Muscle of back (tissue), 3 donors: ENCODE measurements at regions not wholly inside any gene's neighbourhood (a gene's known extent, or its start where the extent isn't known, plus 50 kb on each side); places are given as distances from the start of the nearest gene placed in this dataset.
"Not testable (repeated sequence)": the region's sequence is repeated elsewhere in the genome, so short reads cannot be mapped to it uniquely, and the experiment has no call there.

Source experiments
- DNase-seq, 3 donors: peaks; one replicate each; pipeline versions ENCODE4 v3.0.0 to v3.0.0-alpha.2; 2013

- DNase-seq = peak; percentile 54 to 79 (median 62)
Measured at GRCh38 chrX:78603908-78604307, 55.2 kb downstream of the RTL3 start.

GRCh38 chrX:78595901-78596502 lies 63.1 kb downstream of the RTL3 start:
- peak in 1 of 3 donors; percentile 33 for DNase-seq

- no peak for DNase-seq
Measured at GRCh38 chrX:78593701-78594100, 65.4 kb downstream of the RTL3 start.

- no peak for DNase-seq
Measured at GRCh38 chrX:78592030-78592429, 67.1 kb downstream of the RTL3 start.

GRCh38 chrX:78574306-78574705 lies 84.8 kb downstream of the RTL3 start:
- DNase-seq = peak in 1 of 3 donors; percentile 3

GRCh38 chrX:78573630-78574029 lies 85.5 kb downstream of the RTL3 start:
- peak; percentile 9 to 50 (median 45) for DNase-seq

- DNase-seq = no peak
Measured at GRCh38 chrX:78571849-78572248, 87.3 kb downstream of the RTL3 start.

GRCh38 chrX:78555401-78555980 lies 103.6 kb downstream of the RTL3 start:
- peak in 2 of 3 donors; percentile 12 to 45 for DNase-seq

GRCh38 chrX:78552628-78553027 lies 106.5 kb downstream of the RTL3 start:
- DNase-seq = not testable (repeated sequence)

- no peak for DNase-seq
Measured at GRCh38 chrX:78548012-78548411, 111.1 kb downstream of the RTL3 start.

GRCh38 chrX:78545233-78545632 lies 113.9 kb downstream of the RTL3 start:
- no peak for DNase-seq

- no peak for DNase-seq
Measured at GRCh38 chrX:78543281-78543680, 115.8 kb downstream of the RTL3 start.

- DNase-seq = no peak
Measured at GRCh38 chrX:78540171-78540570, 119.0 kb downstream of the RTL3 start.

GRCh38 chrX:78534221-78534620 lies 124.9 kb downstream of the RTL3 start:
- no peak for DNase-seq

- peak in 1 of 3 donors; percentile 6 for DNase-seq
Measured at GRCh38 chrX:78532363-78532762, 126.8 kb downstream of the RTL3 start.

- no peak for DNase-seq
Measured at GRCh38 chrX:78527818-78528217, 131.3 kb downstream of the RTL3 start.

- no peak for DNase-seq
Measured at GRCh38 chrX:78527263-78527662, 131.9 kb downstream of the RTL3 start.

GRCh38 chrX:78522601-78523000 lies 136.5 kb downstream of the RTL3 start:
- no peak for DNase-seq

- no peak for DNase-seq
Measured at GRCh38 chrX:78517124-78517523, 142.0 kb downstream of the RTL3 start.

GRCh38 chrX:78514852-78515251 lies 144.3 kb downstream of the RTL3 start:
- peak; percentile 11 to 24 (median 19) for DNase-seq

- DNase-seq = peak in 1 of 3 donors; percentile 3
Measured at GRCh38 chrX:78513971-78514738, 145.0 kb downstream of the RTL3 start.

GRCh38 chrX:78506248-78506647 lies 152.9 kb downstream of the RTL3 start:
- no peak for DNase-seq

GRCh38 chrX:78496483-78496882 lies 162.6 kb downstream of the RTL3 start:
- no peak for DNase-seq
